B cell (primary cell): ENCODE measurements at regions not wholly inside any gene's neighbourhood (a gene's known extent, or its start where the extent isn't known, plus 50 kb on each side); places are given as distances from the start of the nearest gene placed in this dataset.

ENCODE experiments used
- ATAC-seq: fragments of 200-7000 bp; cut with Tn5 transposase; one replicate; pipeline ENCODE4 v1.10.0; 2021; ENCODE audit warnings: low read depth, mild to moderate bottlenecking, moderate number of reproducible peaks, moderate library complexity
- CTCF ChIA-PET: fragments of 350-600 bp; sonication (Branson Sonifier 250); formaldehyde crosslinking; loops from one replicate; lab custom pipeline; 2021; ENCODE audit warnings: antibody characterized with exemption, inconsistent platforms; lab: Charles Lee
- POLR2A ChIA-PET: fragments of 350-600 bp; sonication (Branson Sonifier 250); formaldehyde crosslinking; loops from one replicate; lab custom pipeline; 2021; ENCODE audit warnings: antibody characterized with exemption; lab: Charles Lee
- DNase-seq: peaks from one replicate; pipeline ENCODE4 v3.0.0; 2013
- H2AFZ ChIP-seq: 2 replicates; pipeline ENCODE4 v1.6.1; 2012; ENCODE audit warnings: mild to moderate bottlenecking, low read depth, low read length; ENCODE audit not compliant: insufficient read depth, poor library complexity, severe bottlenecking
- H3K27ac ChIP-seq, 2 donors: 1 replicate in 1 of 2; 2 replicates in 1 of 2; pipeline ENCODE4 v1.5.1; 2012 to 2013; ENCODE audit warnings: low read length in 2 of 2, mild to moderate bottlenecking in 2 of 2, moderate library complexity in 1 of 2
- H3K27me3 ChIP-seq, 4 experiments: fragments of 200-600 bp in 1 of 4; sonication (generic) in 1 of 4; replicated peaks in 1 of 4; 1 replicate in 2 of 4; 2 replicates in 2 of 4; pipeline versions ENCODE4 v1.6.1 to v1.7.0; 2013 to 2016; ENCODE audit warnings: low read length in 3 of 4, mild to moderate bottlenecking in 2 of 4, mixed read lengths in 1 of 4, moderate library complexity in 1 of 4; ENCODE audit not compliant: insufficient read depth in 4 of 4, control insufficient read depth in 3 of 4; ENCODE audit errors: control extremely low read depth in 1 of 4
- H3K36me3 ChIP-seq, 2 experiments: replicated peaks in 1 of 2; 1 replicate in 1 of 2; 2 replicates in 1 of 2; pipeline versions ENCODE4 v1.6.1 to v1.7.1; 2013; ENCODE audit warnings: low read length in 1 of 2; ENCODE audit not compliant: insufficient read depth in 2 of 2, control insufficient read depth in 1 of 2; ENCODE audit errors: control extremely low read depth in 1 of 2, extremely low read depth in 1 of 2
- H3K4me1 ChIP-seq, 2 donors: fragments of 200-600 bp in 1 of 2; sonication (generic) in 1 of 2; 1 replicate in 1 of 2; 2 replicates in 1 of 2; pipeline versions ENCODE4 v1.5.1 to v1.6.1; 2013 to 2017; ENCODE audit warnings: low read length in 2 of 2; ENCODE audit not compliant: control insufficient read depth in 2 of 2, insufficient read depth in 2 of 2
- H3K4me2 ChIP-seq: replicated peaks from 2 replicates; pipeline ENCODE3; 2012; ENCODE audit warnings: mild to moderate bottlenecking, low read depth, low read length; ENCODE audit not compliant: poor library complexity, severe bottlenecking
- H3K4me3 ChIP-seq, 5 experiments: fragments of 200-600 bp in 1 of 5; sonication (generic) in 1 of 5; 1 replicate in 3 of 5; 2 replicates in 2 of 5; pipeline versions ENCODE4 v1.5.1 to v1.7.0; 2011 to 2016; ENCODE audit warnings: low read length in 4 of 5, mild to moderate bottlenecking in 4 of 5, low read depth in 2 of 5, control low read depth in 1 of 5, moderate library complexity in 1 of 5; ENCODE audit not compliant: insufficient read depth in 1 of 5; ENCODE audit errors: control extremely low read depth in 1 of 5, extremely low read depth in 1 of 5
- H3K79me2 ChIP-seq: fragments of 200-600 bp; sonication (generic); one replicate; pipeline ENCODE4 v1.6.0; 2016; ENCODE audit warnings: low read length; ENCODE audit not compliant: control insufficient read depth, insufficient read depth
- H3K9ac ChIP-seq: fragments of 200-600 bp; sonication (generic); 2 replicates; pipeline ENCODE4 v1.6.1; 2017; ENCODE audit warnings: mild to moderate bottlenecking, low read length, moderate library complexity
- H3K9me3 ChIP-seq, 3 donors: one replicate each; pipeline versions ENCODE4 v1.6.1 to v1.7.1; 2013; ENCODE audit warnings: low read length in 2 of 3; ENCODE audit not compliant: control insufficient read depth in 2 of 3, insufficient read depth in 1 of 3; ENCODE audit errors: control extremely low read depth in 1 of 3
- H4K20me1 ChIP-seq: 2 replicates; pipeline ENCODE4 v1.6.0; 2012; ENCODE audit warnings: mild to moderate bottlenecking, low read length; ENCODE audit not compliant: insufficient read depth, control insufficient read depth, poor library complexity, severe bottlenecking
- H3K27ac Mint-ChIP-seq: one replicate; pipeline ENCODE4 v1.8.0; 2021; ENCODE audit warnings: mixed read lengths
- H3K27me3 Mint-ChIP-seq: one replicate; pipeline ENCODE4 v1.8.0; 2021; ENCODE audit warnings: mixed read lengths
- H3K4me1 Mint-ChIP-seq: one replicate; pipeline ENCODE4 v1.8.0; 2021; ENCODE audit warnings: mixed read lengths
- H3K4me3 Mint-ChIP-seq: one replicate; pipeline ENCODE4 v1.8.0; 2021; ENCODE audit warnings: mixed read lengths
- H3K9me3 Mint-ChIP-seq: one replicate; pipeline ENCODE4 v1.8.0; 2022; ENCODE audit warnings: mixed read lengths; ENCODE audit not compliant: insufficient read depth
- CTCF ChIP-seq: fragments of 200-600 bp; IDR thresholded peaks from one replicate; pipeline ENCODE4 v1.8.0; 2022; ENCODE audit warnings: antibody characterized with exemption, mild to moderate bottlenecking
- EZH2 ChIP-seq: IDR thresholded peaks from 2 replicates; pipeline ENCODE4 v1.6.1; 2012; ENCODE audit warnings: borderline replicate concordance, low read depth, mild to moderate bottlenecking, moderate library complexity, low read length; ENCODE audit not compliant: insufficient read depth, poor library complexity, severe bottlenecking
- WGBS: methylation state at CpG from one replicate; pipeline ENCODE4 v1.1.5; 2013; ENCODE audit warnings: missing lambda C conversion rate; ENCODE audit not compliant: insufficient coverage; 5-methylcytosine and 5-hydroxymethylcytosine counted together
- intact Hi-C: fragments of 100-400 bp; cut with micrococcal nuclease; formaldehyde crosslinking; loops from one replicate; pipeline ENCODE4 v1.10.0; 2022

GRCh38 chr21:19565587-19565986 lies 1162.0 kb upstream of the TMPRSS15 start:
- TF ChIP-seq EZH2 (no peak), CTCF (no peak)
- Histone ChIP-seq H3K79me2 (no peaks in the 10 kb centered on the region), H3K36me3 (no peaks in the 10 kb centered on the region), H2AFZ (no peak overlapping the region), H3K9me3 (peaks cover 0 to 2% (median 0%) of the 10 kb centered on the region in 3 donors), H3K4me3 (no peak overlapping the region), H3K27ac (no peak overlapping the region), H3K27me3 (no peaks in the 10 kb centered on the region), H3K4me2 (no peak overlapping the region), H3K9ac (no peak overlapping the region), H3K4me1 (no peaks in the 10 kb centered on the region), H4K20me1 (no peaks in the 10 kb centered on the region)
- Mint-ChIP-seq H3K27me3 (no peaks in the 10 kb centered on the region), H3K9me3 (peaks cover 5% of the 10 kb centered on the region), H3K4me1 (no peaks in the 10 kb centered on the region), H3K4me3 (no peak overlapping the region), H3K27ac (no peak overlapping the region)
- ChIA-PET CTCF (no interaction called here), POLR2A (no interaction called here)
- no peak for ATAC-seq
- no peak for DNase-seq
- no CpG with 5 or more reads among the region's 3 CpGs for WGBS
- intact Hi-C loops, result no loop called here

GRCh38 chr21:19566975-19567374 lies 1163.4 kb upstream of the TMPRSS15 start:
- no peaks in the 10 kb centered on the region for H3K79me2 ChIP-seq
- POLR2A ChIA-PET, result no interaction called here
- Mint-ChIP-seq H3K9me3 (peaks cover 5% of the 10 kb centered on the region), H3K4me1 (no peaks in the 10 kb centered on the region), H3K27ac (no peak overlapping the region), H3K27me3 (no peaks in the 10 kb centered on the region), H3K4me3 (no peak overlapping the region)
- DNase-seq, result no peak
- no peak for ATAC-seq
- no peaks in the 10 kb centered on the region for H3K9me3 ChIP-seq
- TF ChIP-seq CTCF (no peak), EZH2 (no peak)
- no peak overlapping the region for H2AFZ ChIP-seq
- H3K9ac ChIP-seq, result no peak overlapping the region
- no peak overlapping the region for H3K4me2 ChIP-seq
- CTCF ChIA-PET, result no interaction called here
- intact Hi-C loops, result no loop called here
- H3K36me3 ChIP-seq, result no peaks in the 10 kb centered on the region
- no peaks in the 10 kb centered on the region for H3K4me1 ChIP-seq
- no peaks in the 10 kb centered on the region for H3K27me3 ChIP-seq
- no peaks in the 10 kb centered on the region for H4K20me1 ChIP-seq
- H3K27ac ChIP-seq, result no peak overlapping the region
- H3K4me3 ChIP-seq, result no peak overlapping the region
